Esophagus muscularis mucosa (tissue), 4 donors: ENCODE measurements at regions not wholly inside any gene's neighbourhood (a gene's known extent, or its start where the extent isn't known, plus 50 kb on each side); places are given as distances from the start of the nearest gene placed in this dataset.

Experiments
- DNase-seq: peaks from one replicate; pipeline ENCODE4 v3.0.0-alpha.2; 2017; ENCODE audit errors: extremely low spot score
- H3K27ac ChIP-seq, 4 donors: fragments of 200-600 bp; sonication (generic); replicated peaks in 1 of 4; 1 replicate in 3 of 4; 2 replicates in 1 of 4; pipeline ENCODE4 v1.5.1; 2016 to 2019; ENCODE audit warnings: mild to moderate bottlenecking in 1 of 4
- H3K27me3 ChIP-seq, 4 donors: fragments of 200-600 bp; sonication (generic); one replicate each; pipeline versions ENCODE4 v1.5.1 to v1.6.0; 2016 to 2019
- H3K36me3 ChIP-seq, 4 donors: fragments of 200-600 bp; sonication (generic); one replicate each; pipeline ENCODE4 v1.5.1; 2016 to 2019
- H3K4me1 ChIP-seq, 4 donors: fragments of 200-600 bp; sonication (generic); one replicate each; pipeline ENCODE4 v1.5.1; 2016 to 2019
- H3K4me3 ChIP-seq, 4 donors: fragments of 200-600 bp; sonication (generic); 1 replicate in 2 of 4; 2 replicates in 2 of 4; pipeline ENCODE4 v1.5.1; 2016 to 2019; ENCODE audit warnings: mild to moderate bottlenecking in 4 of 4, moderate library complexity in 1 of 4
- H3K9me3 ChIP-seq, 4 donors: fragments of 200-600 bp; sonication (generic); 1 replicate in 3 of 4; 2 replicates in 1 of 4; pipeline ENCODE4 v1.5.1; 2016 to 2019
- CTCF ChIP-seq, 3 experiments: fragments of 200-600 bp in 2 of 3; fragments of 450-650 bp in 1 of 3; sonication (generic) in 2 of 3; IDR thresholded peaks; one replicate each; pipeline ENCODE4 v1.5.1; 2017 to 2019; ENCODE audit warnings: antibody characterized with exemption in 3 of 3, mild to moderate bottlenecking in 2 of 3, moderate library complexity in 1 of 3
- EP300 ChIP-seq: sonication (generic); formaldehyde crosslinking; IDR thresholded peaks from one replicate; pipeline ENCODE4 v1.6.1; 2017; ENCODE audit warnings: antibody characterized with exemption
- POLR2A ChIP-seq: fragments of 450-650 bp; IDR thresholded peaks from one replicate; pipeline ENCODE4 v1.6.1; 2017; ENCODE audit warnings: antibody characterized with exemption, moderate library complexity, mild to moderate bottlenecking, low read depth
- POLR2AphosphoS5 ChIP-seq, 2 donors: sonication (generic); formaldehyde crosslinking; IDR thresholded peaks; one replicate each; pipeline ENCODE4 v1.6.1; 2017; ENCODE audit warnings: antibody characterized with exemption in 2 of 2
- WGBS: methylation state at CpG from one replicate; pipeline ENCODE4 v1.1.5; 2018; 5-methylcytosine and 5-hydroxymethylcytosine counted together
- intact Hi-C: fragments of 100-400 bp; cut with DNase I; formaldehyde crosslinking; loops from one replicate; pipeline ENCODE4 v1.15.1; 2023

- TF ChIP-seq EP300 (no peak), CTCF (IDR thresholded peaks at IDR 0.05) (no peak), POLR2AphosphoS5 (IDR thresholded peaks at IDR 0.05) (no peak), POLR2A (no peak)
- Histone ChIP-seq H3K36me3 (no peaks in the 10 kb centered on the region), H3K4me3 (no peak overlapping the region), H3K27ac (no peak overlapping the region), H3K9me3 (no peaks in the 10 kb centered on the region), H3K4me1 (peaks cover 21 to 36% (median 27%) of the 10 kb centered on the region in 4 donors), H3K27me3 (no peaks in the 10 kb centered on the region)
- no peak for DNase-seq
- intact Hi-C loops: no loop called here
- 90% methylated on average over 16 of the region's 16 CpGs for WGBS
Observed at GRCh38 chr10:3530783-3531645, 254.0 kb downstream of the KLF6 start.

DNA sequence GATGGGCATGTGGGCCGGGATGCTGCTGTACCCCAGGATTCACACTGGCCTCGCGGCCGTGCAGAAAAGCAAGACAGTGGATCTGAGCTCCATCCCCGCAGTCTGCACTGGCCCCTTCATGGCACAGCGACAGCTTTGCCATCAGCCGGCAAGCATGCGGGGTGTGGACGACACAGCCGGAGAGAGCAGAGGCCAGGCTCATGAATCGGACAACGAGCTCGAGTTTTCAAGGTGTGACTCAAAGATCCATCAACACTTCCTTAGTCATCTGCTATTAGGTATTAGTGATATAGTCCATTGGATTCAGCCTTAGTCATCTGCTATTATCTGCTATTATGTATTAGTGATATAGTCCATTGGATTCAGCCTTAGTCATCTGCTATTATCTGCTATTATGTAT, 254.7 kb downstream of the KLF6 start:
- H3K4me3 ChIP-seq: no peak overlapping the region
- no peak overlapping the region for H3K27ac ChIP-seq
- H3K36me3 ChIP-seq: no peaks in the 10 kb centered on the region
- no peak for DNase-seq
- no peaks in the 10 kb centered on the region for H3K27me3 ChIP-seq
- intact Hi-C loops: no loop called here
- no peak for TF ChIP-seq POLR2AphosphoS5 (IDR thresholded peaks at IDR 0.05)
- no peak for TF ChIP-seq EP300
- no peak for TF ChIP-seq POLR2A
- no peak for TF ChIP-seq CTCF (IDR thresholded peaks at IDR 0.05)
- WGBS: 96% methylated on average over 13 of the region's 13 CpGs
- no peaks in the 10 kb centered on the region for H3K9me3 ChIP-seq
- peaks cover 21 to 38% (median 31%) of the 10 kb centered on the region in 4 donors for H3K4me1 ChIP-seq

DNA sequence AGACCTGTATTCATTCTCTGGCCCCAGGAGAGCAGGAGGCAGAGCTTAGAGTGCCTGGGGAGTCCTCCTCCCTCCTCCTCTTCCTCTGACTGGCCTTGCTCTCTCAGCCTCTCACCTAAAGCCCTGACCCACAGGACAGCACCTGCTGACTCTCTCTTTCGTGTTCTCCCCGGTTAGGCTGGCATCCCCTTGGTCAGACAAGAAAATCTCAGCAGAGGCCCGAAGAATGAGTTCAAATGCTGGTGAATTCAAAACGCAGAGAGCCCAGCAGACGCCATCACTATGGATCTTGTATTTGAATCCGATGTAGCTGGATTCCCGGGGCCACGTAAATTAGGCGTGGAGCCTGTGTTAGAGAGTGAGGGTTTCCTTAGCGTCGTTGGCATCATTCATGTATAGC, 255.3 kb downstream of the KLF6 start:
- H3K4me3 ChIP-seq: no peak overlapping the region
- 90% methylated on average over 11 of the region's 11 CpGs for WGBS
- no peaks in the 10 kb centered on the region for H3K9me3 ChIP-seq
- no peak for TF ChIP-seq CTCF (IDR thresholded peaks at IDR 0.05)
- H3K27ac ChIP-seq: no peak overlapping the region
- no peak for DNase-seq
- H3K4me1 ChIP-seq: peaks cover 21 to 38% (median 31%) of the 10 kb centered on the region in 4 donors
- no peaks in the 10 kb centered on the region for H3K27me3 ChIP-seq
- intact Hi-C loops: no loop called here
- no peaks in the 10 kb centered on the region for H3K36me3 ChIP-seq

DNA sequence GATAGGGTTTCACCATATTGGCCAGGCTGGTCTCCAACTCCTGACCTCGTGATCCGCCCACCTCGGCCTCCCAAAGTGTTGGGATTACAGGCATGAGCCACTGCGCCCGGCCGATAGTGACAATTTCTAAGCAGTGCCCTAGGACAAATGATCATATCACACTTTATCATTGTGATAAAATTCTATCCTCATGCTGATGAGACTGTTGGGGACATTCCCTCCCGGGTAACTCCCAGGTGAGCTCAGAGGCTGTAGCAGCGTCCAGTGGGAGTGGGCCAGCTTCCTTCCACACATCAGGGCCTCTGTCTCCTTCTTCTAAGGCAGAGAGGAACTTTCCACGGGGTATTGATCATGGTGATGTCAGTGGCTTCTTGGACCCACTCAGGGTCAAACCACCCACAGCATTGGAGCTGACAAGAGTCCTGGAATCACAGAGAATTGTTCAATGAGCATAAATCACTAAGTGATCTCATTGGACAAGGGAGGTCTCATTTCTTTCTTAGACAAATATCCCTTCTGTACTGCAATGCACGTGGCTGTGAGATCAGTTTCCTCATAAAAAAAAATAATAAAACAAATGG, 256.1 kb downstream of the KLF6 start:
- Histone ChIP-seq H3K4me3 (no peak overlapping the region), H3K36me3 (no peaks in the 10 kb centered on the region), H3K27me3 (no peaks in the 10 kb centered on the region), H3K27ac (peak overlapping the region; percentile 30 to 76 (median 66)), H3K4me1 (peaks cover 21 to 38% (median 31%) of the 10 kb centered on the region in 4 donors), H3K9me3 (no peaks in the 10 kb centered on the region)
- TF ChIP-seq EP300 (no peak), POLR2AphosphoS5 (IDR thresholded peaks at IDR 0.05) (no peak), POLR2A (no peak), CTCF (IDR thresholded peaks at IDR 0.05) (no peak)
- no peak for DNase-seq
- WGBS: 91% methylated on average over 8 of the region's 10 CpGs
- intact Hi-C loops: no loop called here
